GM12865 (cell line): ENCODE measurements at regions not wholly inside any gene's neighbourhood (a gene's known extent, or its start where the extent isn't known, plus 50 kb on each side); places are given as distances from the start of the nearest gene placed in this dataset.

Experiments used
- DNase-seq: peaks from one replicate; pipeline ENCODE4 v3.0.0; 2010; ENCODE audit warnings: low read depth
- H3K4me3 ChIP-seq: 2 replicates; pipeline ENCODE4 v1.5.1; 2011; ENCODE audit warnings: mild to moderate bottlenecking, low read depth, low read length, control low read depth
- TF ChIP-seq, protein P1 (sequence below): IDR thresholded peaks from 2 replicates; pipeline ENCODE4 v1.5.1; 2011; ENCODE audit warnings: low read length, control low read depth, low read depth, inconsistent platforms; ENCODE audit not compliant: insufficient read depth; ENCODE audit errors: missing control alignments

- TF ChIP-seq, protein P1, sequence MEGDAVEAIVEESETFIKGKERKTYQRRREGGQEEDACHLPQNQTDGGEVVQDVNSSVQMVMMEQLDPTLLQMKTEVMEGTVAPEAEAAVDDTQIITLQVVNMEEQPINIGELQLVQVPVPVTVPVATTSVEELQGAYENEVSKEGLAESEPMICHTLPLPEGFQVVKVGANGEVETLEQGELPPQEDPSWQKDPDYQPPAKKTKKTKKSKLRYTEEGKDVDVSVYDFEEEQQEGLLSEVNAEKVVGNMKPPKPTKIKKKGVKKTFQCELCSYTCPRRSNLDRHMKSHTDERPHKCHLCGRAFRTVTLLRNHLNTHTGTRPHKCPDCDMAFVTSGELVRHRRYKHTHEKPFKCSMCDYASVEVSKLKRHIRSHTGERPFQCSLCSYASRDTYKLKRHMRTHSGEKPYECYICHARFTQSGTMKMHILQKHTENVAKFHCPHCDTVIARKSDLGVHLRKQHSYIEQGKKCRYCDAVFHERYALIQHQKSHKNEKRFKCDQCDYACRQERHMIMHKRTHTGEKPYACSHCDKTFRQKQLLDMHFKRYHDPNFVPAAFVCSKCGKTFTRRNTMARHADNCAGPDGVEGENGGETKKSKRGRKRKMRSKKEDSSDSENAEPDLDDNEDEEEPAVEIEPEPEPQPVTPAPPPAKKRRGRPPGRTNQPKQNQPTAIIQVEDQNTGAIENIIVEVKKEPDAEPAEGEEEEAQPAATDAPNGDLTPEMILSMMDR, result no peak
- no peak for DNase-seq
- H3K4me3 ChIP-seq, result no peak overlapping the region
These were observed 66.8 kb upstream of the DISP3 start for GRCh38 chr1:11412141-11412540.

- TF ChIP-seq, protein P1, result no peak
- no peak overlapping the region for H3K4me3 ChIP-seq
- no peak for DNase-seq
These were observed 65.0 kb upstream of the DISP3 start for GRCh38 chr1:11413986-11414391.

DNA sequence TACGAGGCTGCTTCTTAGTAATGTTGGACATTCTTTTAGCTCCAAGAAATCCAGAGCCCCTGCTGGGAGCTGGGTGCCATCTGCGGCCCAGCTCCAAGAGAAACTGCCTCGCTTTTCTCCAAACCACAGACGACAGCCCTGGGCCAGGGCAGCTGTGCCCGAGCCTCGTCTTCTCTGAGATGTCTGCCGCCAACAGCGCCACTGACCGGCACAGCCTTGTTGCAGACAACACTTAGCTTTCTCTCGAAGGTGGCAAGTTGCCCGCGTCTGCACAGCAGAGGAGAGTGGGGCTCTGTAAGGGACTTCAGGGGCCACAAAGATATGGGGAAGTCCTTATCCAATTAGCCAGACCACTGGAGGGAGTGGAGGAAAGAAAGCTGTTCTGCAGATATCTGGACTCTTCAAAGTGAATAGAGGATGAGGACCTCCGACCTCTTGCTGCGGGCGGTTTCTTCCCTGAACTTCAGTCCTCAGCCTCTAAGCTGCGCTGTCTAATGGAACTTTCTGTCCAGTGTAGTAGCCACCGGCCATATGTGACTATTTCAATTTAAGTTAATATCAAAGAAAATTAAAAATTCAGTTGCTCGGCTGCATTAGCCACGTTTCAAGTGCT lies 63.9 kb upstream of the DISP3 start:
- no peak for DNase-seq
- H3K4me3 ChIP-seq, result no peak overlapping the region
- TF ChIP-seq, protein P1, result no peak

- DNase-seq, result no peak
- H3K4me3 ChIP-seq, result no peak overlapping the region
- TF ChIP-seq, protein P1, result no peak
These were observed 61.8 kb upstream of the DISP3 start for GRCh38 chr1:11417162-11417561.

DNA sequence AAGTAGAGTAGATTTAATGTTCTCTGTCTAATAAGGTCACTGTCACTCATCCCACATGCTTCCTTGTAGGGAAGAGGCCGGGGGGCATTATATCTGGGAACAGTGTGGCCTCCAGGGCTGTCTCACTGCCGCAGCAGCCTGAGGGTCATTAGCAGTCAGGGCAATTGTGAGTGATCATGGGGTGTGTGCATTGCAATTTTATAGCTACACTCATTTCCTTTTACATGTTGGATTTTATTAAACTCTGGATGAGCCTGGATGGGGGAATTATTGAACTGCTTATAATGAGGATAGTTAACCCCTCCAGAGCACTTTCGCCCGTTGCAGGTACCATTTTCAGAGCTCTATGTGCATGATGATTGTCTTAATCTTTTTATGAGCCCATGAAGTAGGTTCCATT lies 60.9 kb upstream of the DISP3 start:
- H3K4me3 ChIP-seq, result no peak overlapping the region
- TF ChIP-seq, protein P1, result no peak
- DNase-seq, result no peak

DNA sequence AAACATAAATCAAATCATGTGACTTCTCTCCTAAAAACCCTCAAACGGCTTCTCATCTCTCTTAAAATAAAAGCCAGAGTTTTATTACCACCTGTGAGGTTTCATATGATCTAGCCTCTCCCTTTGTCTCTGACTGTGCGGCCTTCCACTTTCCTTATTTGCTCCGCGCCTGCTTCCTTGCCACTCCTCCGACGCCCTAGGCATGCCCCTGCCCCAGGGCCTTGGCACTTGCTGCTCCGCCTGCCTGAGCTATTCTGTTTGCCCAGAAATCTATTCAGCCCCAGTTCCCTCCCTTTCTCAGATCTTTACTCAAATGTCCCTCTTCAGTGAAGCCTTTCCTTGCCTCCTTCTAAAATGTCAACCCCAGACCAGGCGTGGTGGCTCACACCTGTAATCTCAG lies 57.5 kb upstream of the DISP3 start:
- no peak overlapping the region for H3K4me3 ChIP-seq
- DNase-seq, result no peak
- TF ChIP-seq, protein P1, result no peak

GRCh38 chr1:11422686-11423085 lies 56.3 kb upstream of the DISP3 start:
- no peak overlapping the region for H3K4me3 ChIP-seq
- DNase-seq, result no peak
- TF ChIP-seq, protein P1, result no peak
